MCF 10A (cell line): ENCODE measurements at regions not wholly inside any gene's neighbourhood (a gene's known extent, or its start where the extent isn't known, plus 50 kb on each side); places are given as distances from the start of the nearest gene placed in this dataset.
A peak's percentile ranks its signal among the peaks of the same experiment; 100 is the strongest.

Experiments used
- BruUV-seq: library from RNA; stranded (reverse); fragments of 400-500 nt; replicated peaks from 2 replicates; lab custom pipeline; 2021; lab: Mats Ljungman, UMichigan
- CTCF ChIA-PET: fragments of 300-600 bp; sonication (Branson Sonifier 250); formaldehyde crosslinking; extraction: SDS; loops from one replicate; lab custom pipeline; 2021; ENCODE audit warnings: antibody characterized with exemption, inconsistent platforms; lab: Yijun Ruan, JAX
- POLR2A ChIA-PET: fragments of 300-600, 350-650 bp; sonication (Branson Sonifier 250); formaldehyde crosslinking; extraction: SDS; loops from one replicate; lab custom pipeline; 2020; ENCODE audit warnings: antibody characterized with exemption, inconsistent platforms; lab: Yijun Ruan, JAX
- DNase-seq: peaks from one replicate; pipeline ENCODE4 v3.0.0-alpha.2; 2018; ENCODE audit not compliant: unreplicated experiment
- H3K27ac Mint-ChIP-seq: one replicate; pipeline ENCODE4 v1.8.0; 2022; ENCODE audit warnings: mild to moderate bottlenecking, low read depth, mixed read lengths; ENCODE audit not compliant: unreplicated experiment
- H3K27me3 Mint-ChIP-seq: one replicate; pipeline ENCODE4 v1.8.0; 2022; ENCODE audit warnings: mixed read lengths; ENCODE audit not compliant: insufficient read depth, unreplicated experiment
- H3K36me3 Mint-ChIP-seq: one replicate; pipeline ENCODE4 v1.8.0; 2022; ENCODE audit warnings: mild to moderate bottlenecking, moderate library complexity, mixed read lengths; ENCODE audit not compliant: insufficient read depth, unreplicated experiment
- H3K4me1 Mint-ChIP-seq: one replicate; pipeline ENCODE4 v1.8.0; 2022; ENCODE audit warnings: mixed read lengths; ENCODE audit not compliant: insufficient read depth, unreplicated experiment
- H3K4me3 Mint-ChIP-seq: one replicate; pipeline ENCODE4 v1.8.0; 2022; ENCODE audit warnings: mild to moderate bottlenecking, moderate library complexity, mixed read lengths; ENCODE audit not compliant: unreplicated experiment
- H3K9me3 Mint-ChIP-seq: one replicate; pipeline ENCODE4 v1.8.0; 2022; ENCODE audit warnings: mixed read lengths; ENCODE audit not compliant: unreplicated experiment
- CTCF ChIP-seq: fragments of 200-600 bp; IDR thresholded peaks from one replicate; pipeline ENCODE4 v1.8.0; 2022; ENCODE audit warnings: antibody characterized with exemption, mild to moderate bottlenecking; ENCODE audit not compliant: unreplicated experiment
- intact Hi-C: fragments of 100-400 bp; cut with micrococcal nuclease; formaldehyde crosslinking; loops from 2 replicates; pipeline ENCODE4 v1.14.1; 2022

GRCh38 chr5:58044166-58044565 is 415.7 kb downstream of the PLK2 start:
- H3K4me1 Mint-ChIP-seq, result peaks cover 16% of the 10 kb centered on the region
- H3K9me3 Mint-ChIP-seq, result peaks cover under 1% of the 10 kb centered on the region
- ChIA-PET CTCF (interaction anchor here (0.6 to 1.0 kb wide), 2 partner anchors 12 to 417 kb away, joined by 3 to 4 read pairs; no protein-coding TSS in a partner anchor), POLR2A (interaction anchor here (1.7 kb wide), 1 partner anchor 28 kb away, joined by 5 read pairs; no protein-coding TSS in a partner anchor)
- TF ChIP-seq CTCF, result no peak
- no TSS peak for BruUV-seq
- no peak overlapping the region for H3K4me3 Mint-ChIP-seq
- DNase-seq, result no peak
- intact Hi-C loops, result no loop called here
- H3K27ac Mint-ChIP-seq, result no peak overlapping the region
- H3K36me3 Mint-ChIP-seq, result peaks cover 4% of the 10 kb centered on the region
- H3K27me3 Mint-ChIP-seq, result no peaks in the 10 kb centered on the region

GRCh38 chr5:58043032-58043945 is 416.6 kb downstream of the PLK2 start:
- peak overlapping the region; percentile 37 for H3K27ac Mint-ChIP-seq
- H3K36me3 Mint-ChIP-seq, result peaks cover 4% of the 10 kb centered on the region
- CTCF ChIA-PET, result no interaction called here
- POLR2A ChIA-PET, result interaction anchor here (1.7 kb wide), 1 partner anchor 27 kb away, joined by 5 read pairs; no protein-coding TSS in a partner anchor
- H3K4me3 Mint-ChIP-seq, result no peak overlapping the region
- peaks cover 4% of the 10 kb centered on the region for H3K9me3 Mint-ChIP-seq
- H3K27me3 Mint-ChIP-seq, result no peaks in the 10 kb centered on the region
- BruUV-seq, result no TSS peak
- peaks cover 16% of the 10 kb centered on the region for H3K4me1 Mint-ChIP-seq
- intact Hi-C loops, result no loop called here
- DNase-seq, result no peak
- no peak for TF ChIP-seq CTCF

- ChIA-PET POLR2A (interaction anchor here (0.5 to 1.4 kb wide), 4 partner anchors 15 to 258 kb away, joined by 3 to 5 read pairs (median 4); no protein-coding TSS in a partner anchor), CTCF (interaction anchor here (0.7 to 1.3 kb wide), 2 partner anchors 19 to 85 kb away, joined by 3 to 4 read pairs; no protein-coding TSS in a partner anchor)
- DNase-seq, result no peak
- no peak overlapping the region for H3K27ac Mint-ChIP-seq
- H3K9me3 Mint-ChIP-seq, result peaks cover 4% of the 10 kb centered on the region
- intact Hi-C loops, result no loop called here
- no peak overlapping the region for H3K4me3 Mint-ChIP-seq
- no peaks in the 10 kb centered on the region for H3K27me3 Mint-ChIP-seq
- TF ChIP-seq CTCF, result no peak
- H3K36me3 Mint-ChIP-seq, result peaks cover 4% of the 10 kb centered on the region
- peaks cover 16% of the 10 kb centered on the region for H3K4me1 Mint-ChIP-seq
- BruUV-seq, result no TSS peak
Measured at GRCh38 chr5:58041884-58042283, 418.0 kb downstream of the PLK2 start.

GRCh38 chr5:58040846-58041245 is 419.0 kb downstream of the PLK2 start:
- Mint-ChIP-seq H3K27ac (no peak overlapping the region), H3K36me3 (peaks cover 4% of the 10 kb centered on the region), H3K4me1 (peaks cover 16% of the 10 kb centered on the region), H3K9me3 (peaks cover 4% of the 10 kb centered on the region), H3K4me3 (no peak overlapping the region), H3K27me3 (no peaks in the 10 kb centered on the region)
- intact Hi-C loops, result no loop called here
- POLR2A ChIA-PET, result interaction anchor here (0.9 to 1.1 kb wide), 3 partner anchors 15 to 257 kb away, joined by 3 read pairs; no protein-coding TSS in a partner anchor
- no TSS peak for BruUV-seq
- DNase-seq, result no peak
- CTCF ChIA-PET, result interaction anchor here (0.5 to 1.3 kb wide), 2 partner anchors 18 to 429 kb away, joined by 3 to 4 read pairs; no protein-coding TSS in a partner anchor
- no peak for TF ChIP-seq CTCF
